K562 (cell line): ENCODE measurements at regions not wholly inside any gene's neighbourhood (a gene's known extent, or its start where the extent isn't known, plus 50 kb on each side); places are given as distances from the start of the nearest gene placed in this dataset.

Source experiments
- ATAC-seq: fragments of 200-7000 bp; cut with Tn5 transposase; 3 replicates; pipeline ENCODE4 v1.9.1; 2020; ENCODE audit warnings: moderate library complexity
- BruUV-seq: library from RNA; stranded (reverse); fragments of 400-500 nt; replicated peaks from 2 replicates; lab custom pipeline; 2021; lab: Mats Ljungman, UMichigan
- CTCF ChIA-PET: fragments of 300-600 bp; formaldehyde crosslinking; extraction: SDS; loops from one replicate; lab custom pipeline; 2021; ENCODE audit warnings: low intra/inter-chr PET ratio; lab: Yijun Ruan, JAX
- POLR2A ChIA-PET: fragments of 300-600, 350-650 bp; sonication (Branson Sonifier 250); formaldehyde crosslinking; extraction: SDS; loops from one replicate; lab custom pipeline; 2021; ENCODE audit warnings: antibody characterized with exemption, inconsistent platforms; lab: Yijun Ruan, JAX
- DNase-seq, 4 experiments: peaks; one replicate each; pipeline versions ENCODE4 v3.0.0 to v3.0.0-alpha.2; 2011 to 2018; ENCODE audit warnings: low spot score in 3 of 4, mixed read lengths in 3 of 4; ENCODE audit errors: extremely low read depth in 1 of 4
- FAIRE-seq: peaks from 2 replicates; lab custom pipeline; 2011; peaks lifted over from hg19 to GRCh38; lab: Jason Lieb, UNC
- H2AFZ ChIP-seq: 2 replicates; pipeline ENCODE4 v1.6.0; 2011; ENCODE audit warnings: low read depth, low read length, control low read depth, inconsistent platforms
- H3K27ac ChIP-seq: fragments of 200-600 bp; 3 replicates; pipeline ENCODE4 v1.8.0; 2011; ENCODE audit warnings: low read depth, mild to moderate bottlenecking, control low read depth, inconsistent platforms, low read length, moderate library complexity, mixed read lengths; ENCODE audit errors: extremely low read depth
- H3K27me3 ChIP-seq, 2 experiments: fragments of 300-600 bp in 1 of 2; 2 replicates in 1 of 2; 3 replicates in 1 of 2; pipeline versions ENCODE4 v1.6.0 to v1.8.0; 2011; ENCODE audit warnings: inconsistent platforms in 2 of 2, low read length in 2 of 2, mild to moderate bottlenecking in 1 of 2, mixed read lengths in 1 of 2, moderate library complexity in 1 of 2; ENCODE audit not compliant: control insufficient read depth in 2 of 2, insufficient read depth in 2 of 2
- H3K36me3 ChIP-seq: fragments of 300-600 bp; 3 replicates; pipeline ENCODE4 v1.8.0; 2011; ENCODE audit warnings: mild to moderate bottlenecking, low read length, inconsistent platforms; ENCODE audit not compliant: control insufficient read depth, insufficient read depth
- H3K4me1 ChIP-seq, 2 experiments: fragments of 200-600 bp in 1 of 2; replicated peaks in 1 of 2; 2 replicates in 1 of 2; 3 replicates in 1 of 2; pipeline versions ENCODE4 v1.5.1 to v1.8.0; 2011; ENCODE audit warnings: inconsistent platforms in 2 of 2, low read length in 2 of 2, mild to moderate bottlenecking in 1 of 2, mixed read lengths in 1 of 2, moderate library complexity in 1 of 2; ENCODE audit not compliant: control insufficient read depth in 2 of 2, insufficient read depth in 2 of 2
- H3K4me2 ChIP-seq: 2 replicates; pipeline ENCODE4 v1.6.1; 2011; ENCODE audit warnings: low read length, control low read depth, inconsistent platforms, mixed read lengths; ENCODE audit not compliant: insufficient read depth
- H3K4me3 ChIP-seq: fragments of 200-600 bp; sonication (generic), shearing (Covaris generic); 2 replicates; pipeline ENCODE4 v1.5.1; 2016; ENCODE audit warnings: control low read depth, inconsistent platforms
- H3K79me2 ChIP-seq: fragments of 200-600 bp; 3 replicates; pipeline ENCODE4 v1.8.0; 2011; ENCODE audit warnings: low read length, inconsistent platforms; ENCODE audit not compliant: control insufficient read depth, insufficient read depth
- H3K9ac ChIP-seq, 2 experiments: 2 replicates each; pipeline versions ENCODE4 v1.6.0 to v1.6.1; 2011; ENCODE audit warnings: low read depth in 2 of 2, low read length in 2 of 2, control low read depth in 1 of 2, inconsistent platforms in 1 of 2, mild to moderate bottlenecking in 1 of 2, mixed read lengths in 1 of 2; ENCODE audit not compliant: insufficient read depth in 1 of 2
- H3K9me1 ChIP-seq: one replicate; pipeline ENCODE4 v1.6.0; 2011; ENCODE audit warnings: inconsistent platforms, mild to moderate bottlenecking, low read length, moderate library complexity; ENCODE audit not compliant: control insufficient read depth, insufficient read depth
- H3K9me3 ChIP-seq: replicated peaks from 2 replicates; pipeline ENCODE4 v1.5.1; 2011; ENCODE audit warnings: low read depth, low read length, inconsistent platforms; ENCODE audit not compliant: control insufficient read depth, insufficient read depth
- H4K20me1 ChIP-seq: replicated peaks from 2 replicates; pipeline ENCODE4 v1.6.1; 2011; ENCODE audit warnings: low read length, inconsistent platforms, mixed read lengths; ENCODE audit not compliant: control insufficient read depth, insufficient read depth
- CHD4 ChIP-seq: fragments of 200-600 bp; sonication (generic); IDR thresholded peaks from 3 replicates; pipeline ENCODE4 v1.6.1; 2012; ENCODE audit warnings: low read depth, mild to moderate bottlenecking, mixed read lengths, low read length, inconsistent platforms; ENCODE audit not compliant: insufficient read depth, insufficient replicate concordance, poor library complexity, severe bottlenecking
- CREB3L1 ChIP-seq: fragments of 450-650 bp; IDR thresholded peaks from 2 replicates; pipeline ENCODE4 v1.6.1; 2014; ENCODE audit warnings: low read depth, mild to moderate bottlenecking, moderate library complexity, borderline replicate concordance
- NFYB ChIP-seq: IDR thresholded peaks from 2 replicates; pipeline ENCODE4 v1.6.1; 2011; ENCODE audit warnings: mild to moderate bottlenecking, moderate library complexity; ENCODE audit not compliant: insufficient read length; ENCODE audit errors: extremely low read depth
- SMAD1 ChIP-seq: fragments of 150-350 bp; IDR thresholded peaks from 2 replicates; pipeline ENCODE4 v1.6.1; 2014; ENCODE audit warnings: low read length, low read depth; ENCODE audit not compliant: partially characterized antibody
- ZNF57 ChIP-seq: fragments of 450-650 bp; formaldehyde crosslinking; IDR thresholded peaks from 2 replicates; pipeline ENCODE4 v1.4.0; 2020; ENCODE audit warnings: mild to moderate bottlenecking, moderate library complexity
- ZNF609 ChIP-seq: sonication (generic); formaldehyde crosslinking; IDR thresholded peaks from 2 replicates; pipeline ENCODE4 v1.8.1; 2023; ENCODE audit warnings: missing genetic modification reagents, mild to moderate bottlenecking, borderline replicate concordance
- ZNF695 ChIP-seq: fragments of 450-650 bp; formaldehyde crosslinking; IDR thresholded peaks from 2 replicates; pipeline ENCODE4 v1.4.0; 2020; ENCODE audit warnings: mild to moderate bottlenecking, moderate library complexity
- ZNF696 ChIP-seq: fragments of 250-450 bp; sonication (Bioruptor Pico); conservative IDR thresholded peaks from 2 replicates; pipeline ENCODE4 v1.4.0; 2020; ENCODE audit warnings: mild to moderate bottlenecking, moderate library complexity
- WGBS: fragments of 100-300 bp; shearing (Covaris generic); methylation state at CpG from one replicate; pipeline ENCODE4 v1.1.6; 2016; ENCODE audit warnings: low coverage, mixed read lengths; ENCODE audit not compliant: insufficient coverage; ENCODE audit errors: missing lambda C conversion rate; 5-methylcytosine and 5-hydroxymethylcytosine counted together
- in situ Hi-C: fragments of 300-500 bp; cut with MboI; formaldehyde crosslinking; loops from 4 replicates; pipeline ENCODE4 v1.15.0; 2018; ENCODE audit warnings: inconsistent platforms, mixed read lengths
- intact Hi-C: fragments of 100-400 bp; cut with micrococcal nuclease; formaldehyde crosslinking; loops from 2 replicates; pipeline ENCODE4 v1.14.2; 2022

- in situ Hi-C loops (no loop called here), intact Hi-C loops (no loop called here)
- 5% methylated on average over 5 of the region's 5 CpGs for WGBS
- Histone ChIP-seq H3K4me3 (no peak overlapping the region), H3K4me2 (no peak overlapping the region), H3K9me3 (no peaks in the 10 kb centered on the region)
- no TSS peak for BruUV-seq
- TF ChIP-seq NFYB (no peak), SMAD1 (no peak), ZNF57 (no peak), CREB3L1 (no peak), CHD4 (no peak), ZNF695 (CRISPR knock-in tag) (no peak), ZNF696 (CRISPR knock-in tag) (no peak), ZNF609 (CRISPR knock-in tag) (no peak)
- TF ChIP-seq, all 486 proteins: peak for 0
- FAIRE-seq (no peak), DNase-seq (no peak), ATAC-seq (no peak)
- Histone ChIP-seq H3K27me3 (no peaks in the 10 kb centered on the region), H3K9me1 (no peaks in the 10 kb centered on the region), H2AFZ (no peak overlapping the region), H3K4me1 (no peaks in the 10 kb centered on the region), H4K20me1 (no peaks in the 10 kb centered on the region), H3K9ac (no peak overlapping the region), H3K36me3 (no peaks in the 10 kb centered on the region), H3K27ac (no peak overlapping the region), H3K79me2 (no peaks in the 10 kb centered on the region)
- ChIA-PET CTCF (no interaction called here), POLR2A (no interaction called here)
These were observed 80.1 kb upstream of the MLIP start for GRCh38 chr6:54031169-54031568.
